Osteocyte (in vitro differentiated cells): ENCODE measurements at regions not wholly inside any gene's neighbourhood (a gene's known extent, or its start where the extent isn't known, plus 50 kb on each side); places are given as distances from the start of the nearest gene placed in this dataset.
A peak's percentile ranks its signal among the peaks of the same experiment; 100 is the strongest.

ENCODE experiments used
- DNase-seq: peaks from one replicate; pipeline ENCODE4 v3.0.0; 2021; ENCODE audit warnings: mixed read lengths; ENCODE audit not compliant: unreplicated experiment; ENCODE audit errors: extremely low spot score
- H3K27ac Mint-ChIP-seq: one replicate; pipeline ENCODE4 v1.8.0; 2021; ENCODE audit warnings: mild to moderate bottlenecking, mixed read lengths; ENCODE audit not compliant: unreplicated experiment
- H3K27me3 Mint-ChIP-seq: one replicate; pipeline ENCODE4 v1.8.0; 2021; ENCODE audit warnings: mixed read lengths; ENCODE audit not compliant: unreplicated experiment
- H3K36me3 Mint-ChIP-seq: one replicate; pipeline ENCODE4 v1.8.0; 2021; ENCODE audit warnings: mixed read lengths; ENCODE audit not compliant: unreplicated experiment
- H3K4me1 Mint-ChIP-seq: one replicate; pipeline ENCODE4 v1.8.0; 2021; ENCODE audit warnings: mixed read lengths; ENCODE audit not compliant: unreplicated experiment
- H3K4me3 Mint-ChIP-seq: one replicate; pipeline ENCODE4 v1.8.0; 2021; ENCODE audit warnings: mild to moderate bottlenecking, moderate library complexity, mixed read lengths; ENCODE audit not compliant: unreplicated experiment
- H3K9me3 Mint-ChIP-seq: one replicate; pipeline ENCODE4 v1.8.0; 2021; ENCODE audit warnings: mixed read lengths; ENCODE audit not compliant: unreplicated experiment
- TF ChIP-seq, protein P1 (sequence below): fragments of 200-600 bp; sonication (generic); IDR thresholded peaks from 2 replicates; pipeline ENCODE4 v1.5.0; 2021; ENCODE audit warnings: antibody characterized with exemption, mild to moderate bottlenecking, moderate library complexity

DNA sequence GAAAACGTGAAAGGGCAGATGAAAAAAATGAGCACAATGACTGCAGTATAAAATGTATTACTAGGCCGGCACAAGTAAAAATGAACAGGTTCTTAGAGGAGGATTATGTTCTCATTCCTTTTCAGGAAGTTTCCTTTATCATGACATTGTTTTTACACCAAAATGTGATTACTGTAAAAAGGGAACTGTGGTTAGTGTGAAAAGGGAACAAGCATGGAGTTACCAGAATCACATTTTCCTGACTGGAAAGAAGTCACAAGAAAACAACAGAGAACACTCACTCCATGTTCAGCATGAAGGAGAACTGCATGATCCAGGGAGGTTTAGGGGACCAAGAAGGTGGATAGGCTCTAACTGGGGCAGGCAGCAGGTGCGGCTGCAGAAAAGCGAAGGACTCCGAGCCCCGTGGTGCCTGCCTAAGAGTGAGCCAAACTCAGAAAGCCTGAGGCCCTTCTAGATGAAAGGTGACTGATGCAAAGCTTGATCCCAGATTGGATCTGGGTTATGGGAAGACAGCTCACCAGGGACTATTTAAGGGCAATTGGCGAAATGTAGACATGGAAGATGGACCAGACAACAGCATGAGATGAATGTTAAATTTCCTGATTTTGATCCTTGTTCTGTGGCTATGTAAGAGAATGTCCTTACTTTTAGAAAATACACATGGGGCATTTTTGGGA is 77.3 kb downstream of the CCR1 start:
- H3K27me3 Mint-ChIP-seq = no peaks in the 10 kb centered on the region
- no peak overlapping the region for H3K27ac Mint-ChIP-seq
- H3K4me3 Mint-ChIP-seq = no peak overlapping the region

DNA sequence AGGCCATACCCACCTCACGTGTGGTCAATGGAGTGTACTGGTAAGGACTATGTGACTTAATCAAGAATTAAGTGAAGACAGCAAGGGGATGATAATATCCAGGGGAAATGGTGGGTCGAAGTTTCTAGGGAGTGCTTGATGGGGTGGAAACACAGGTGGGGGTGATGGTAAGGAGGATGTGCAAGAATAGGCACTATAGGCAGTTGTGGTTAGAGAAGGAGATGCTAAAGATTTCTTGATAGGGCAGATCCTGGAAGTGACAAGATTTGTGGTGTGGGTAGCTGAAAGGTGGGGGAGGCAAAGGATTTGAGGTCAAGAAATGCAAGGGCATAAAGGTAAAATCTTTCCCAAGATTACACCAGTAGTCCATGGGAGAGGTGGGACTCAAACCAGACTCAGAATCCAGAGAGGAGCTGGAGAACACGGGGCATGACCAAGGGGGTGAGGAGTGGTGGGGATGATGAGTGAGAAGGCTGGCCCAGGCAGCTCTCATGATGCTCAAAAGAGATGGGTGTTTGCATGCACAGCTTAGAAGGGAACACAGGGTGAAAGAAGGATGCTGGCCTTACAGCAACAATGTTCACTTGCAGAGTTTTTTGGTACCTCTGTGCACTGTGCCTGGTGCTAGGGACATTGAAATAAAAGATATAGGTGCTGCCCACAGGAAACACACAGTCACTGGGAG is 78.4 kb downstream of the CCR1 start:
- Mint-ChIP-seq H3K27me3 (no peaks in the 10 kb centered on the region), H3K4me1 (peaks cover 9% of the 10 kb centered on the region), H3K36me3 (no peaks in the 10 kb centered on the region), H3K9me3 (no peaks in the 10 kb centered on the region), H3K4me3 (no peak overlapping the region), H3K27ac (no peak overlapping the region)
- TF ChIP-seq, protein P1, sequence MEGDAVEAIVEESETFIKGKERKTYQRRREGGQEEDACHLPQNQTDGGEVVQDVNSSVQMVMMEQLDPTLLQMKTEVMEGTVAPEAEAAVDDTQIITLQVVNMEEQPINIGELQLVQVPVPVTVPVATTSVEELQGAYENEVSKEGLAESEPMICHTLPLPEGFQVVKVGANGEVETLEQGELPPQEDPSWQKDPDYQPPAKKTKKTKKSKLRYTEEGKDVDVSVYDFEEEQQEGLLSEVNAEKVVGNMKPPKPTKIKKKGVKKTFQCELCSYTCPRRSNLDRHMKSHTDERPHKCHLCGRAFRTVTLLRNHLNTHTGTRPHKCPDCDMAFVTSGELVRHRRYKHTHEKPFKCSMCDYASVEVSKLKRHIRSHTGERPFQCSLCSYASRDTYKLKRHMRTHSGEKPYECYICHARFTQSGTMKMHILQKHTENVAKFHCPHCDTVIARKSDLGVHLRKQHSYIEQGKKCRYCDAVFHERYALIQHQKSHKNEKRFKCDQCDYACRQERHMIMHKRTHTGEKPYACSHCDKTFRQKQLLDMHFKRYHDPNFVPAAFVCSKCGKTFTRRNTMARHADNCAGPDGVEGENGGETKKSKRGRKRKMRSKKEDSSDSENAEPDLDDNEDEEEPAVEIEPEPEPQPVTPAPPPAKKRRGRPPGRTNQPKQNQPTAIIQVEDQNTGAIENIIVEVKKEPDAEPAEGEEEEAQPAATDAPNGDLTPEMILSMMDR = no peak
- no peak for DNase-seq

More for the DNA sequence above, 77.3 kb downstream of the CCR1 start:
- Mint-ChIP-seq H3K36me3 (no peaks in the 10 kb centered on the region), H3K9me3 (no peaks in the 10 kb centered on the region), H3K4me1 (peaks cover 9% of the 10 kb centered on the region)
- TF ChIP-seq, protein P1 = no peak
- DNase-seq = no peak

DNA sequence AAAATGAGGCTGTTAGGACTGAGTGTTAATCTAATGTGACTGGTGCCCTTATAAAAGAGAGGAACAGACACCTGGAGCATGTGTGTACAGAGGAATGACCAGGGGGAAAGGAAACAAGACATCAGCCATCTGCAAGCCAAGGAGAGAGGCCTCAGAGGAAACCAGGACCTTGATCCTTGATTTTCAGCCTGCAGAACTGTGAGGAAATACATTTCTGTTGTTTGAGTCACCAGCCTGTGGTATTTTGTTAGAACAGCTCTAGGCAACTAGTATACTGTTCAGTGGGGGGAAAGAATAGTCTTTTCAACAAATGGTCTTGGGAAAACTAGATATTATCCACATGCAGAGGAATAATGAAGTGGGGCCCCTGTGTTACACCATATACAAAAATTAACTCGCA is 80.6 kb downstream of the CCR1 start:
- no peaks in the 10 kb centered on the region for H3K9me3 Mint-ChIP-seq
- TF ChIP-seq, protein P1 = no peak
- no peak for DNase-seq
- peak overlapping the region; percentile 50 for H3K27ac Mint-ChIP-seq
- H3K4me1 Mint-ChIP-seq = peaks cover 9% of the 10 kb centered on the region
- no peaks in the 10 kb centered on the region for H3K27me3 Mint-ChIP-seq
- H3K4me3 Mint-ChIP-seq = no peak overlapping the region
- no peaks in the 10 kb centered on the region for H3K36me3 Mint-ChIP-seq

DNA sequence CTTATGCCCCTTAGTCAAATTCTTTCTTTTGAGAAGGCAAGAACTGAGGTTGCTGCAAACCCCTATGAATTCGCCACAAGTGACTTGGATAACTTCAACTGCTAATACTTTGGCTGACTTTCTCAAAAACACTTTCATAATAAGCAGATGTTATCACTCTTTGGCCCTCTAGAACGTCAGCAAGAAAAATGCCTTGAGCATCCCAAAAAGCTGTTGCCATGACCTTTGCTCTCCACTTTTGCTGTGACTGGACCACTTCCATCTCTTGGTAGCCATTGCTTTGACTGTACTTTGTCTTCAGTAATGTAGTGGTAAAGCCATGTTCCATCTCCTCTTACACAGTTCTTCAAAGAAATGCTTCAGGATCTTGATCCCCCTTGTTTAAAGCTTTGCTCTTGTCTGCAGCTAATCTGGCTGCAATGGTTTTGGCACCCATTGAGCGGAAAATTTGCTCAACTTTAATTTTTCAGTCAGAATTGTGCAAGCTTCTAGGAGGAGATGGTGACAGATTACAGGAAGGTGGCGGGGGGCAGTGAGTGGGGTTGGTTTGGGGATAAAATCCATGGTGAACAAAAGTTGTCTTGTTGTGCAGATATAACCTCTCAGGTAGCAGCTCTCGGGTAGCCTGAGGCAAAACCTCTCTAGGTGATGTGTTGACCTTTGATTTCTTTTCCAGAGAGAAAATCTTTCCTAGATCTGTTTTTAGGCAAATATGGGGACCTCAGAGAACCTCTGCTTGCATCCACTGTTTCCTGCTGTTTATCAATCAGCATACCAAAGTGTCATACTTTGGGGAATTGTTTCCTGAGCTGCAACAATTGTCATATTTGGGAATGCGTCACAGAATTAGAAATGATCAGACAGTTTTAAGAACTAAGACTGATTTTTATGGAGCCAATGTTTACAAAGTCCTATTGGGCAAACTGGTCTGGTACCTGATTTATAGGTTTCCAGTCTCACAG is 83.6 kb downstream of the CCR1 start:
- DNase-seq = no peak
- TF ChIP-seq, protein P1 = no peak
- H3K27me3 Mint-ChIP-seq = peaks cover 5% of the 10 kb centered on the region
- no peaks in the 10 kb centered on the region for H3K36me3 Mint-ChIP-seq
- peaks cover 9% of the 10 kb centered on the region for H3K4me1 Mint-ChIP-seq
- H3K27ac Mint-ChIP-seq = no peak overlapping the region
- no peaks in the 10 kb centered on the region for H3K9me3 Mint-ChIP-seq
- H3K4me3 Mint-ChIP-seq = no peak overlapping the region
